ENCODE measurements at regions not wholly inside any gene's neighbourhood (a gene's known extent, or its start where the extent isn't known, plus 50 kb on each side); places are given as distances from the start of the nearest gene placed in this dataset.

DNA sequence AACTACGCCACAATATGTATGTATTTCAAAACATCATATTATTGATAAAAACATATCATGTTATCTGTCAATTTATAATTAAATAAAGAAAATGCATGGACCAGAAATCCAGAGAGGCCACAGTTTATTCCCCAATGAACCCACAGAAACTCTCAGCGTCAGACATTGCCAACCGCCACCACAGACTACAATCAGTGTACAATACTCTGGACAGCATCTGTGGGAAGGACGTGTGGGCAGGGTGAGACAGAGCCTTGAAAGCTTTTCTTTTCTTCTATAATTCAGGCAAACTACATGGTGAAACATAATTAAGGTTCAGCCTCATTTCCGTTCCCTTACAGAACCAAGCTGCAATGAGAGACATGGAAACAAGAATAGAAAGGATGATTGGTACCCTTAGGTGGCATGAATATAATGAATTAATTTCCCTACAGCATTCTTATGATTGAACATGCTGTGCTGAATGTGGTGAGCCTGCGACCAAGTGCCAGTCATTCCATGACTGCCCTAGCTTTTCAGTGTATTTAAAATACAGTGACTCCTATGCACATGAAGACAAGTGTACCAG, 909.3 kb downstream of the SORCS1 start:
- WGBS (ENCODE audit: missing lambda C conversion rate) = 16% methylated on average over 6 of the region's 6 CpGs
- CTCF ChIA-PET = no interaction called here

DNA sequence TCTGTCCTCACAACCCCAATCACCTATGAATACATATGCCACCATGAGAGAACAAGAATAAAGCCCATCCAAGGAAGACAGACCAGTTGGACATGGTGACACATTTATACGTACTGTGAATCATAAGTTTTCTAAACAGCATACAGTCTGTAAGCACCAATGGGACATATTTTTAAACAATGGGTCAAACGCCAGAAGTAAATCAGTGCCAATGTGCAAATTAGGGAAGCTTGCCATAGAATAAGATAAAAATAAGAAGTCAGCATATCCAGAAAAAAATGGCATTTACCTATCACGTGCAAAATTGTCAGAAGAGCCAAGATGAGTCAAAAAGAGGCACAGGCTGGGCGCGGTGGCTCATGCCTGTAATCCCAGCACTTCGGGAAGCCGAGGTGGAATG, 910.4 kb downstream of the SORCS1 start:
- H3K4me2 ChIP-seq = no peak overlapping the region
- FAIRE-seq (no peak), DNase-seq (ENCODE audit: low read depth in 1 of 2, low spot score in 1 of 2) (no peak), ATAC-seq (no peak)
- H3K4me3 ChIP-seq = no peak overlapping the region
- 4% methylated on average over 7 of the region's 7 CpGs for WGBS (ENCODE audit: missing lambda C conversion rate)
- H3K9me3 ChIP-seq = no peaks in the 10 kb centered on the region
- no peak for TF ChIP-seq CBX8 (IDR thresholded peaks at IDR 0.05)
- no peak for TF ChIP-seq CEBPB (IDR thresholded peaks at IDR 0.05)
- no peak for TF ChIP-seq FOSL2 (IDR thresholded peaks at IDR 0.05)
- TF ChIP-seq FOSL2 (CRISPR knock-in tag; IDR thresholded peaks at IDR 0.05) = no peak
- no peak for TF ChIP-seq HOXB13 (CRISPR knock-in tag; IDR thresholded peaks at IDR 0.05; ENCODE audit: low read depth)
- no peak for TF ChIP-seq EP300 (IDR thresholded peaks at IDR 0.05)
- no peak for TF ChIP-seq RNF2 (IDR thresholded peaks at IDR 0.05; ENCODE audit: borderline replicate concordance, low read depth)
- TF ChIP-seq MYC (IDR thresholded peaks at IDR 0.05; ENCODE audit: borderline replicate concordance, low read length) = no peak
- ChIA-PET POLR2A (no interaction called here), CTCF (no interaction called here)
- no peaks in the 10 kb centered on the region for H3K4me1 ChIP-seq
- no peak overlapping the region for H3K27ac ChIP-seq

More for the DNA sequence above, 909.3 kb downstream of the SORCS1 start:
- FAIRE-seq (no peak), ATAC-seq (no peak), DNase-seq (ENCODE audit: low read depth in 1 of 2, low spot score in 1 of 2) (no peak)
- Histone ChIP-seq H3K4me2 (no peak overlapping the region), H3K4me1 (no peaks in the 10 kb centered on the region), H3K9me3 (no peaks in the 10 kb centered on the region), H3K4me3 (no peak overlapping the region), H3K27ac (no peak overlapping the region)
- POLR2A ChIA-PET = no interaction called here
- TF ChIP-seq KDM1A (IDR thresholded peaks at IDR 0.05; ENCODE audit: low read depth) (no peak), RNF2 (IDR thresholded peaks at IDR 0.05; ENCODE audit: borderline replicate concordance, low read depth) (no peak), BHLHE40 (IDR thresholded peaks at IDR 0.05; ENCODE audit: low read depth, low read length) (no peak), FOSB (CRISPR knock-in tag; IDR thresholded peaks at IDR 0.05) (no peak), ZSCAN20 (CRISPR knock-in tag; IDR thresholded peaks at IDR 0.05) (no peak), JUN (IDR thresholded peaks at IDR 0.05) (no peak), HOXA7 (CRISPR knock-in tag; IDR thresholded peaks at IDR 0.05) (no peak), CBX2 (IDR thresholded peaks at IDR 0.05; ENCODE audit: borderline replicate concordance, low read depth) (no peak)
- TF ChIP-seq, protein P1, sequence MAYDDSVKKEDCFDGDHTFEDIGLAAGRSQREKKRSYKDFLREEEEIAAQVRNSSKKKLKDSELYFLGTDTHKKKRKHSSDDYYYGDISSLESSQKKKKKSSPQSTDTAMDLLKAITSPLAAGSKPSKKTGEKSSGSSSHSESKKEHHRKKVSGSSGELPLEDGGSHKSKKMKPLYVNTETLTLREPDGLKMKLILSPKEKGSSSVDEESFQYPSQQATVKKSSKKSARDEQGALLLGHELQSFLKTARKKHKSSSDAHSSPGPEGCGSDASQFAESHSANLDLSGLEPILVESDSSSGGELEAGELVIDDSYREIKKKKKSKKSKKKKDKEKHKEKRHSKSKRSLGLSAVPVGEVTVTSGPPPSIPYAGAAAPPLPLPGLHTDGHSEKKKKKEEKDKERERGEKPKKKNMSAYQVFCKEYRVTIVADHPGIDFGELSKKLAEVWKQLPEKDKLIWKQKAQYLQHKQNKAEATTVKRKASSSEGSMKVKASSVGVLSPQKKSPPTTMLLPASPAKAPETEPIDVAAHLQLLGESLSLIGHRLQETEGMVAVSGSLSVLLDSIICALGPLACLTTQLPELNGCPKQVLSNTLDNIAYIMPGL (CRISPR knock-in tag; IDR thresholded peaks at IDR 0.05; ENCODE audit: borderline replicate concordance) = no peak

- no peaks in the 10 kb centered on the region for H3K9me3 ChIP-seq
Observed at GRCh38 chr10:106252541-106252940, 912.0 kb downstream of the SORCS1 start.

More at GRCh38 chr10:106252541-106252940, 912.0 kb downstream of the SORCS1 start:
- ATAC-seq (no peak), FAIRE-seq (no peak), DNase-seq (ENCODE audit: low read depth in 1 of 2, low spot score in 1 of 2) (no peak)
- H3K4me2 ChIP-seq = no peak overlapping the region
- POLR2A ChIA-PET = no interaction called here
- no peaks in the 10 kb centered on the region for H3K4me1 ChIP-seq
- TF ChIP-seq HDAC2 (IDR thresholded peaks at IDR 0.05) (no peak), SMC3 (IDR thresholded peaks at IDR 0.05) (no peak), TFCP2L1 (CRISPR knock-in tag; IDR thresholded peaks at IDR 0.05) (no peak), ZC3H11A (IDR thresholded peaks at IDR 0.05) (no peak), BCL3 (IDR thresholded peaks at IDR 0.05) (no peak)
- TF ChIP-seq, protein P1 (CRISPR knock-in tag; IDR thresholded peaks at IDR 0.05; ENCODE audit: borderline replicate concordance) = no peak
- CTCF ChIA-PET = no interaction called here
- H3K27ac ChIP-seq = no peak overlapping the region
- no peak overlapping the region for H3K4me3 ChIP-seq
